Fibroblast of lung (primary cell): ENCODE measurements at regions not wholly inside any gene's neighbourhood (a gene's known extent, or its start where the extent isn't known, plus 50 kb on each side); places are given as distances from the start of the nearest gene placed in this dataset.

ENCODE experiments used
- DNase-seq, 2 donors: peaks; one replicate each; pipeline versions ENCODE4 v3.0.0 to v3.0.0-alpha.2; 2010; ENCODE audit warnings: low read depth in 2 of 2
- H2AFZ ChIP-seq: 2 replicates; pipeline ENCODE4 v1.5.1; 2012; ENCODE audit warnings: low read length, control low read depth, inconsistent platforms
- H3K27ac ChIP-seq: 2 replicates; pipeline ENCODE4 v1.5.1; 2011; ENCODE audit warnings: low read length, control low read depth; ENCODE audit not compliant: insufficient read depth
- H3K27me3 ChIP-seq: 2 replicates; pipeline ENCODE4 v1.5.1; 2011; ENCODE audit warnings: mild to moderate bottlenecking, low read length; ENCODE audit not compliant: control insufficient read depth, insufficient read depth
- H3K36me3 ChIP-seq: 2 replicates; pipeline ENCODE4 v1.5.1; 2011; ENCODE audit warnings: low read length; ENCODE audit not compliant: control insufficient read depth, insufficient read depth
- H3K4me1 ChIP-seq: 2 replicates; pipeline ENCODE4 v1.5.1; 2011; ENCODE audit warnings: low read length; ENCODE audit not compliant: control insufficient read depth, insufficient read depth; ENCODE audit errors: extremely low read depth
- H3K4me2 ChIP-seq: 2 replicates; pipeline ENCODE4 v1.5.1; 2011; ENCODE audit warnings: low read length, control low read depth; ENCODE audit not compliant: insufficient read depth; ENCODE audit errors: extremely low read depth
- H3K4me3 ChIP-seq, 4 experiments: fragments of 200-600 bp in 1 of 4; sonication (generic) in 1 of 4; replicated peaks in 1 of 4; 2 replicates each; pipeline ENCODE4 v1.5.1; 2011 to 2016; ENCODE audit warnings: low read length in 4 of 4, low read depth in 3 of 4, mild to moderate bottlenecking in 3 of 4, control low read depth in 2 of 4, inconsistent platforms in 1 of 4, mixed read lengths in 1 of 4; ENCODE audit not compliant: insufficient read depth in 1 of 4; ENCODE audit errors: control extremely low read depth in 1 of 4
- H3K79me2 ChIP-seq: 2 replicates; pipeline ENCODE4 v1.5.1; 2012; ENCODE audit warnings: mild to moderate bottlenecking, low read length, inconsistent platforms; ENCODE audit not compliant: control insufficient read depth, insufficient read depth
- H3K9ac ChIP-seq: 2 replicates; pipeline ENCODE4 v1.5.1; 2011; ENCODE audit warnings: mild to moderate bottlenecking, low read length, control low read depth; ENCODE audit not compliant: insufficient read depth
- H3K9me3 ChIP-seq: 2 replicates; pipeline ENCODE4 v1.5.1; 2012; ENCODE audit warnings: low read depth, low read length; ENCODE audit not compliant: control insufficient read depth, insufficient read depth
- H4K20me1 ChIP-seq: 2 replicates; pipeline ENCODE4 v1.5.1; 2011; ENCODE audit warnings: low read length; ENCODE audit not compliant: control insufficient read depth, insufficient read depth; ENCODE audit errors: extremely low read depth
- EZH2 ChIP-seq: IDR thresholded peaks from 2 replicates; pipeline ENCODE4 v1.5.1; 2012; ENCODE audit warnings: low read length, control low read depth, mild to moderate bottlenecking; ENCODE audit errors: missing control alignments
- TF ChIP-seq, protein P1 (sequence below), 2 donors: IDR thresholded peaks in 1 of 2; conservative IDR thresholded peaks in 1 of 2; 1 replicate in 1 of 2; 2 replicates in 1 of 2; pipeline ENCODE4 v1.5.1; 2011 to 2012; ENCODE audit warnings: low read length in 2 of 2, control low read depth in 1 of 2, inconsistent platforms in 1 of 2, low read depth in 1 of 2, mild to moderate bottlenecking in 1 of 2

DNA sequence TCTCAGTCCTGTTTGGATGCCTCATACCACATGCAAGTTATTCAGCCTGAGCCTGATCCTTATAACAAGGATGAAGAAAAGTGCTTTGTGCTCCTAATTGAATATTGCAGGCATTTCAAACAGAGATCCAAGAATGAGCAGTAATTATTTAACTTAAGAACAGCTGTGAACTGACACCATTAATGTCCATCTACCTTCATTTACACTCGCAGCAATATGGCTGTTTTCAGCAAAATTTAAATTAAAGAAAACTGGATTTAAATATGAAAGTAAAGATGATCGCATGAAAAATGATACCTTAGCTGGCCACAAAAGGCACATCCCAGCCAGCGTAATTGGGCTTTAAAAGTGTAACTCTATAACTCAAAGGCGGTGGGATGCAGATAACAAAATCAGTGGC, 466.3 kb downstream of the GALC start:
- H3K4me1 ChIP-seq: no peaks in the 10 kb centered on the region
- H3K36me3 ChIP-seq: no peaks in the 10 kb centered on the region
- no peak overlapping the region for H3K4me2 ChIP-seq
- no peak overlapping the region for H3K27ac ChIP-seq
- H3K4me3 ChIP-seq: no peak overlapping the region
- H2AFZ ChIP-seq: no peak overlapping the region
- no peaks in the 10 kb centered on the region for H3K79me2 ChIP-seq
- H4K20me1 ChIP-seq: no peaks in the 10 kb centered on the region
- no peaks in the 10 kb centered on the region for H3K27me3 ChIP-seq
- H3K9ac ChIP-seq: no peak overlapping the region
- no peaks in the 10 kb centered on the region for H3K9me3 ChIP-seq
- DNase-seq: no peak
- TF ChIP-seq EZH2: no peak
- TF ChIP-seq, protein P1, sequence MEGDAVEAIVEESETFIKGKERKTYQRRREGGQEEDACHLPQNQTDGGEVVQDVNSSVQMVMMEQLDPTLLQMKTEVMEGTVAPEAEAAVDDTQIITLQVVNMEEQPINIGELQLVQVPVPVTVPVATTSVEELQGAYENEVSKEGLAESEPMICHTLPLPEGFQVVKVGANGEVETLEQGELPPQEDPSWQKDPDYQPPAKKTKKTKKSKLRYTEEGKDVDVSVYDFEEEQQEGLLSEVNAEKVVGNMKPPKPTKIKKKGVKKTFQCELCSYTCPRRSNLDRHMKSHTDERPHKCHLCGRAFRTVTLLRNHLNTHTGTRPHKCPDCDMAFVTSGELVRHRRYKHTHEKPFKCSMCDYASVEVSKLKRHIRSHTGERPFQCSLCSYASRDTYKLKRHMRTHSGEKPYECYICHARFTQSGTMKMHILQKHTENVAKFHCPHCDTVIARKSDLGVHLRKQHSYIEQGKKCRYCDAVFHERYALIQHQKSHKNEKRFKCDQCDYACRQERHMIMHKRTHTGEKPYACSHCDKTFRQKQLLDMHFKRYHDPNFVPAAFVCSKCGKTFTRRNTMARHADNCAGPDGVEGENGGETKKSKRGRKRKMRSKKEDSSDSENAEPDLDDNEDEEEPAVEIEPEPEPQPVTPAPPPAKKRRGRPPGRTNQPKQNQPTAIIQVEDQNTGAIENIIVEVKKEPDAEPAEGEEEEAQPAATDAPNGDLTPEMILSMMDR (conservative IDR thresholded peaks at IDR 0.05 in 1 of 2, IDR thresholded peaks at IDR 0.05 in 1 of 2; ENCODE audit: low read depth in 1 of 2, low read length in 2 of 2): no peak

DNA sequence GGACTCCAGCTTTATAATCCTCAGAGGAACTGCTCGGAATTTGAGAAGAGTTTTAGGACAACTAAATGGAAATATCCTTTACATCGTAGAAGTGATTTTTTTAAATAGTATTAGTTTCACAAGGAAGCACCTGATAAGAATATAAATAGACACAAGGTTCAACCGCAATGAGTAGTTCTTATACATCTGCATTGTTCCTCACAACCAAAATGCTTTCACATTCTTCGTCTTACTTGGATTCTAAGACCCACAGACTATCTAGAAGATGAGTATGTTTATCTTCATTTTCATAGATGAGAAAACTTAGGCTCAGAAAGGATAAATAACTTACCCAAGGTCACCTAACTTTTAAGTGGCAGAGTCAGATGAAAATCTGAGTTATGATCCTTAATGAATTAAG, 469.0 kb downstream of the GALC start:
- TF ChIP-seq, protein P1 (conservative IDR thresholded peaks at IDR 0.05 in 1 of 2, IDR thresholded peaks at IDR 0.05 in 1 of 2; ENCODE audit: low read depth in 1 of 2, low read length in 2 of 2): no peak
- TF ChIP-seq EZH2: no peak
- DNase-seq: no peak
- no peak overlapping the region for H3K27ac ChIP-seq

DNA sequence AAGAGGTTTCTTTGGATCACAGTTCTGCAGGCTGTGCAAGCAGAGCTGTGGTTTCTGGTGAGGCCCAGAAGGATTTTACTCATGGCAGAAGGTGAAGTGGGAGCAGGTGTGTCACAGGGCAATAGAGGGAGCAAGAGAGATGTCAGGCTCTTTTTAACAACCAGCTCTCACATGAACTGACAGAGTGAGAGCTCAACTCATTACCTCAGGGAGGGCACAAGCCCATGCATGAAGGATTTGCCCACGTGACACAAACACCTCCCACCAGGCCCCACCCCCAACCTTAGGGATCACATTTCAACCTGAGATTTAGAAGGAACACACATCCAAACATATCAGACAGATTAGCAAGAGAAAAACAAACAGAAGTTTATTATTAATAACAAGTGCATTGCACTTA, 470.4 kb downstream of the GALC start:
- Histone ChIP-seq H3K79me2 (no peaks in the 10 kb centered on the region), H3K27me3 (no peaks in the 10 kb centered on the region), H3K4me2 (no peak overlapping the region), H2AFZ (no peak overlapping the region), H3K4me3 (no peak overlapping the region), H3K27ac (no peak overlapping the region), H3K4me1 (no peaks in the 10 kb centered on the region), H3K9ac (no peak overlapping the region), H3K9me3 (no peaks in the 10 kb centered on the region), H3K36me3 (no peaks in the 10 kb centered on the region), H4K20me1 (no peaks in the 10 kb centered on the region)
- no peak for DNase-seq
- TF ChIP-seq, protein P1 (conservative IDR thresholded peaks at IDR 0.05 in 1 of 2, IDR thresholded peaks at IDR 0.05 in 1 of 2; ENCODE audit: low read depth in 1 of 2, low read length in 2 of 2): no peak
- no peak for TF ChIP-seq EZH2

More for the DNA sequence above, 469.0 kb downstream of the GALC start:
- Histone ChIP-seq H2AFZ (no peak overlapping the region), H3K36me3 (no peaks in the 10 kb centered on the region), H3K27me3 (no peaks in the 10 kb centered on the region), H3K4me3 (no peak overlapping the region), H3K9me3 (no peaks in the 10 kb centered on the region), H4K20me1 (no peaks in the 10 kb centered on the region), H3K4me1 (no peaks in the 10 kb centered on the region), H3K9ac (no peak overlapping the region), H3K79me2 (no peaks in the 10 kb centered on the region), H3K4me2 (no peak overlapping the region)
